Thyroid gland (tissue), 4 donors: ENCODE measurements at regions not wholly inside any gene's neighbourhood (a gene's known extent, or its start where the extent isn't known, plus 50 kb on each side); places are given as distances from the start of the nearest gene placed in this dataset.

ENCODE experiments used
- CTCF ChIP-seq, 6 experiments: fragments of 200-600 bp in 3 of 6; fragments of 450-650 bp in 3 of 6; sonication (generic) in 3 of 6; IDR thresholded peaks; one replicate each; pipeline ENCODE4 v1.5.1; 2016 to 2019; ENCODE audit warnings: antibody characterized with exemption in 6 of 6, mild to moderate bottlenecking in 2 of 6, inconsistent platforms in 1 of 6, moderate library complexity in 1 of 6
- POLR2A ChIP-seq, 2 donors: fragments of 450-650 bp; IDR thresholded peaks; one replicate each; pipeline ENCODE4 v1.6.1; 2017; ENCODE audit warnings: antibody characterized with exemption in 2 of 2, mild to moderate bottlenecking in 2 of 2, moderate library complexity in 1 of 2

- TF ChIP-seq POLR2A (IDR thresholded peaks at IDR 0.05), result no peak
- no peak for TF ChIP-seq CTCF (IDR thresholded peaks at IDR 0.05)
These were observed 161.7 kb upstream of the PGR start for GRCh38 chr11:101291279-101291678.
